ENCODE measurements at regions not wholly inside any gene's neighbourhood (a gene's known extent, or its start where the extent isn't known, plus 50 kb on each side); places are given as distances from the start of the nearest gene placed in this dataset.

DNA sequence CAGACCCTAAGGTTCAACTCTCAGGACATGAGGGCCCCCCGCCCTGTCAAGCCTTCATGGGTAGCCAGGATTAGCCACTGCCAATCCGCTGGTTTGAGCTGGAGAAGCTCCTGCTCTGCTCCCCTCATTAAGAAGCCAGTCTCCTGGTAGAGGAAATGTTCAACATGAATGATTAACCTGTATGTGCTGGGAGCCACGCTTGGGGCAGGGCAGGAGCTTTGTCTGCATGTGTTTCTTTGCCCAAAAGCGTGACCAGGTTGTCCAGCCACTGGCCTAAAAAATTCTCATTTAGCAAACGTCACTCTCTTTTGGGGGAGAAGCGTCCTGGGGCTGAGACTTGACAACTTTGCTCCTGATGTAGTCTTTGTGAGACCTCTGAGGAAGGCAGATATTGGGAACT, 96.5 kb downstream of the RRAGC start:
- Histone ChIP-seq H3K36me3 (ENCODE audit: control insufficient read depth, insufficient read depth, low read length) (no peaks in the 10 kb centered on the region), H3K9ac (ENCODE audit: insufficient read depth, low read length) (no peak overlapping the region), H3K4me2 (ENCODE audit: extremely low read depth, insufficient read depth, low read length) (no peak overlapping the region), H3K4me1 (ENCODE audit: control insufficient read depth, extremely low read depth, insufficient read depth, low read length) (no peaks in the 10 kb centered on the region), H3K79me2 (ENCODE audit: control insufficient read depth, insufficient read depth, low read length) (no peaks in the 10 kb centered on the region), H3K9me3 (ENCODE audit: control insufficient read depth, insufficient read depth, low read depth, low read length) (no peaks in the 10 kb centered on the region), H3K27ac (ENCODE audit: insufficient read depth, low read length) (no peak overlapping the region), H4K20me1 (ENCODE audit: control insufficient read depth, extremely low read depth, insufficient read depth, low read length) (no peaks in the 10 kb centered on the region), H3K4me3 (replicated peaks in 1 of 4; ENCODE audit: control extremely low read depth in 1 of 4, insufficient read depth in 1 of 4, low read depth in 3 of 4, low read length in 4 of 4) (no peak overlapping the region), H2AFZ (ENCODE audit: low read length) (no peak overlapping the region), H3K27me3 (ENCODE audit: control insufficient read depth, insufficient read depth, low read length) (no peaks in the 10 kb centered on the region)
- TF ChIP-seq, protein P1, sequence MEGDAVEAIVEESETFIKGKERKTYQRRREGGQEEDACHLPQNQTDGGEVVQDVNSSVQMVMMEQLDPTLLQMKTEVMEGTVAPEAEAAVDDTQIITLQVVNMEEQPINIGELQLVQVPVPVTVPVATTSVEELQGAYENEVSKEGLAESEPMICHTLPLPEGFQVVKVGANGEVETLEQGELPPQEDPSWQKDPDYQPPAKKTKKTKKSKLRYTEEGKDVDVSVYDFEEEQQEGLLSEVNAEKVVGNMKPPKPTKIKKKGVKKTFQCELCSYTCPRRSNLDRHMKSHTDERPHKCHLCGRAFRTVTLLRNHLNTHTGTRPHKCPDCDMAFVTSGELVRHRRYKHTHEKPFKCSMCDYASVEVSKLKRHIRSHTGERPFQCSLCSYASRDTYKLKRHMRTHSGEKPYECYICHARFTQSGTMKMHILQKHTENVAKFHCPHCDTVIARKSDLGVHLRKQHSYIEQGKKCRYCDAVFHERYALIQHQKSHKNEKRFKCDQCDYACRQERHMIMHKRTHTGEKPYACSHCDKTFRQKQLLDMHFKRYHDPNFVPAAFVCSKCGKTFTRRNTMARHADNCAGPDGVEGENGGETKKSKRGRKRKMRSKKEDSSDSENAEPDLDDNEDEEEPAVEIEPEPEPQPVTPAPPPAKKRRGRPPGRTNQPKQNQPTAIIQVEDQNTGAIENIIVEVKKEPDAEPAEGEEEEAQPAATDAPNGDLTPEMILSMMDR (conservative IDR thresholded peaks at IDR 0.05 in 1 of 2, IDR thresholded peaks at IDR 0.05 in 1 of 2; ENCODE audit: low read depth in 1 of 2, low read length in 2 of 2): no peak
- no peak for TF ChIP-seq EZH2 (IDR thresholded peaks at IDR 0.05; ENCODE audit: low read length, missing control alignments)
- no peak for DNase-seq (ENCODE audit: low read depth in 2 of 2)

DNA sequence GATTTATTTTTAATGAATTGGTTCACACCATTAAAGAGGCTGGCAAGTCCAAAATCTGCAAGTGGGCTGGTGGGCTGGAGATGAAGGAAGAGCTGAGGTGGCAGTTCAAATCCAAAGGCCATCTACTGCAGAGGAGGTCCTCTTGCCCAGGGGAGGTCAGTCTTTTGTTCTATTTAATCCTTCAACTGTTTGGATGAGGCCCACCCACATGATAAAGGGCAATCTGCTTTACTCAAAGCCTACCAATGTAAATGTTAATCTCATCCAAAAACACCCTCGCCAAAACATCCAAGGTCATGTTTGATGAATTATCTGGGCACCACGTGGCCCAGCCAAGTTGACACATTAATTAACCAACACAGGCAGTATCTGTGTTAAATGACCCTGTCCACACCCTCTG, 99.0 kb downstream of the RRAGC start:
- Histone ChIP-seq H3K4me1 (ENCODE audit: control insufficient read depth, extremely low read depth, insufficient read depth, low read length) (no peaks in the 10 kb centered on the region), H3K4me2 (ENCODE audit: extremely low read depth, insufficient read depth, low read length) (no peak overlapping the region), H3K9ac (ENCODE audit: insufficient read depth, low read length) (no peak overlapping the region), H3K36me3 (ENCODE audit: control insufficient read depth, insufficient read depth, low read length) (no peaks in the 10 kb centered on the region), H3K4me3 (replicated peaks in 1 of 4; ENCODE audit: control extremely low read depth in 1 of 4, insufficient read depth in 1 of 4, low read depth in 3 of 4, low read length in 4 of 4) (no peak overlapping the region), H3K79me2 (ENCODE audit: control insufficient read depth, insufficient read depth, low read length) (no peaks in the 10 kb centered on the region), H3K9me3 (ENCODE audit: control insufficient read depth, insufficient read depth, low read depth, low read length) (no peaks in the 10 kb centered on the region), H3K27me3 (ENCODE audit: control insufficient read depth, insufficient read depth, low read length) (no peaks in the 10 kb centered on the region), H3K27ac (ENCODE audit: insufficient read depth, low read length) (no peak overlapping the region), H4K20me1 (ENCODE audit: control insufficient read depth, extremely low read depth, insufficient read depth, low read length) (no peaks in the 10 kb centered on the region), H2AFZ (ENCODE audit: low read length) (no peak overlapping the region)
- no peak for DNase-seq (ENCODE audit: low read depth in 2 of 2)
- no peak for TF ChIP-seq EZH2 (IDR thresholded peaks at IDR 0.05; ENCODE audit: low read length, missing control alignments)
- TF ChIP-seq, protein P1 (conservative IDR thresholded peaks at IDR 0.05 in 1 of 2, IDR thresholded peaks at IDR 0.05 in 1 of 2; ENCODE audit: low read depth in 1 of 2, low read length in 2 of 2): no peak

DNA sequence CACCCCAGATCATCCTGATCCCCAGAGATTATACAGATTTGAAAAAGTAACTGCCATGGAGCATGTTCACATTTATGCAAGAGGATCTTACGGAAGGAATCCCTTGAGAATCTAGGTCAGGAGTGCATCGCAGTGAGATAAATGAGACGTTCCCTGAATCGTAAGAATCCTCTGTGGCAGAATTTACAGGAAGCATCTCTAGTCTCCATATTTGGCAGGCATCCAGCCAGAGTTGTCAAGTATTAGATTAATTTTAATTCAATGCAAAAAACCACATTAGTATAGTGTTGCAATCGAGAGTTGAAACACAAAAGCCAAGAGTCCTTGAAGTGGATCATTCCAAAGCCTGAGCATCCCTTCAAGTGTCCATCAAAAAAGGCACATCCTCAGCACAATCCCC, 100.8 kb downstream of the RRAGC start:
- H3K27ac ChIP-seq (ENCODE audit: insufficient read depth, low read length): no peak overlapping the region
- H3K27me3 ChIP-seq (ENCODE audit: control insufficient read depth, insufficient read depth, low read length): no peaks in the 10 kb centered on the region
- H3K4me2 ChIP-seq (ENCODE audit: extremely low read depth, insufficient read depth, low read length): no peak overlapping the region
- H3K4me1 ChIP-seq (ENCODE audit: control insufficient read depth, extremely low read depth, insufficient read depth, low read length): no peaks in the 10 kb centered on the region
- H4K20me1 ChIP-seq (ENCODE audit: control insufficient read depth, extremely low read depth, insufficient read depth, low read length): no peaks in the 10 kb centered on the region
- H3K79me2 ChIP-seq (ENCODE audit: control insufficient read depth, insufficient read depth, low read length): no peaks in the 10 kb centered on the region
- TF ChIP-seq EZH2 (IDR thresholded peaks at IDR 0.05; ENCODE audit: low read length, missing control alignments): no peak
- TF ChIP-seq, protein P1 (conservative IDR thresholded peaks at IDR 0.05 in 1 of 2, IDR thresholded peaks at IDR 0.05 in 1 of 2; ENCODE audit: low read depth in 1 of 2, low read length in 2 of 2): no peak
- H3K9me3 ChIP-seq (ENCODE audit: control insufficient read depth, insufficient read depth, low read depth, low read length): no peaks in the 10 kb centered on the region
- no peak overlapping the region for H3K9ac ChIP-seq (ENCODE audit: insufficient read depth, low read length)
- no peak overlapping the region for H2AFZ ChIP-seq (ENCODE audit: low read length)
- H3K36me3 ChIP-seq (ENCODE audit: control insufficient read depth, insufficient read depth, low read length): no peaks in the 10 kb centered on the region
- DNase-seq (ENCODE audit: low read depth in 2 of 2): no peak
- no peak overlapping the region for H3K4me3 ChIP-seq (replicated peaks in 1 of 4; ENCODE audit: control extremely low read depth in 1 of 4, insufficient read depth in 1 of 4, low read depth in 3 of 4, low read length in 4 of 4)

Measured in fibroblast of lung (primary cell).